ENCODE measurements at regions not wholly inside any gene's neighbourhood (a gene's known extent, or its start where the extent isn't known, plus 50 kb on each side); places are given as distances from the start of the nearest gene placed in this dataset.

DNA sequence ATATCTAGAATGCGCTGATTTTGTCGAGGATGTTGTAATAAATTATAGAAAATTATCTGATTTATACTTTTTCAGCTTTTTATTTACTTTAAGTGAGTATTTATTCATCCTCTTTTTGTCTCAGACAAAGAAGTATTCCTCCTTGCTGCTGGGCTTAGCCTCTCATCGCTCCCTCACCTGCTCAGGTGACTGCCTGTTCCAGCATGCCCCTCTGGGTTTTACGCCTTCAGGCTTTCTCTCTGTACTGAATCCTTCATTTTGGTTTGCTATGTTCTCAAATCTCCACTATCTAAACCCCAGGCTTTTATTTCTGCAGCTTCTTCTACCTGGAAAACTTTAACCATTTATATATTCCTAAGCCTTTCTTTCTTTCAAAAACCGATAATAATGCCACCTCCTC is 1650.9 kb upstream of the SEL1L start:
- TF ChIP-seq, protein P1, sequence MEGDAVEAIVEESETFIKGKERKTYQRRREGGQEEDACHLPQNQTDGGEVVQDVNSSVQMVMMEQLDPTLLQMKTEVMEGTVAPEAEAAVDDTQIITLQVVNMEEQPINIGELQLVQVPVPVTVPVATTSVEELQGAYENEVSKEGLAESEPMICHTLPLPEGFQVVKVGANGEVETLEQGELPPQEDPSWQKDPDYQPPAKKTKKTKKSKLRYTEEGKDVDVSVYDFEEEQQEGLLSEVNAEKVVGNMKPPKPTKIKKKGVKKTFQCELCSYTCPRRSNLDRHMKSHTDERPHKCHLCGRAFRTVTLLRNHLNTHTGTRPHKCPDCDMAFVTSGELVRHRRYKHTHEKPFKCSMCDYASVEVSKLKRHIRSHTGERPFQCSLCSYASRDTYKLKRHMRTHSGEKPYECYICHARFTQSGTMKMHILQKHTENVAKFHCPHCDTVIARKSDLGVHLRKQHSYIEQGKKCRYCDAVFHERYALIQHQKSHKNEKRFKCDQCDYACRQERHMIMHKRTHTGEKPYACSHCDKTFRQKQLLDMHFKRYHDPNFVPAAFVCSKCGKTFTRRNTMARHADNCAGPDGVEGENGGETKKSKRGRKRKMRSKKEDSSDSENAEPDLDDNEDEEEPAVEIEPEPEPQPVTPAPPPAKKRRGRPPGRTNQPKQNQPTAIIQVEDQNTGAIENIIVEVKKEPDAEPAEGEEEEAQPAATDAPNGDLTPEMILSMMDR (IDR thresholded peaks at IDR 0.05), result no peak
- no peak for TF ChIP-seq POLR2A (IDR thresholded peaks at IDR 0.05)
